Panc1 (cell line): ENCODE measurements at regions not wholly inside any gene's neighbourhood (a gene's known extent, or its start where the extent isn't known, plus 50 kb on each side); places are given as distances from the start of the nearest gene placed in this dataset.

Experiments
- ATAC-seq: fragments of 200-7000 bp; cut with Tn5 transposase; 2 replicates; pipeline ENCODE4 v1.9.1; 2020; ENCODE audit warnings: mild to moderate bottlenecking, moderate library complexity
- BruUV-seq: library from RNA; stranded (reverse); fragments of 400-500 nt; replicated peaks from 2 replicates; lab custom pipeline; 2021; lab: Mats Ljungman, UMichigan
- CTCF ChIA-PET: fragments of 300-600 bp; sonication (Branson Sonifier 250); formaldehyde crosslinking; loops from one replicate; lab custom pipeline; 2022; ENCODE audit warnings: antibody characterized with exemption; lab: Charles Lee
- POLR2A ChIA-PET: fragments of 300-600 bp; sonication (Branson Sonifier 250); formaldehyde crosslinking; loops from one replicate; lab custom pipeline; 2022; ENCODE audit warnings: antibody characterized with exemption; lab: Charles Lee
- DNase-seq: peaks from one replicate; pipeline ENCODE4 v3.0.0-alpha.2; 2010; ENCODE audit warnings: low read depth, low spot score
- H3K27ac ChIP-seq: 2 replicates; pipeline ENCODE4 v1.5.1; 2011; ENCODE audit warnings: mild to moderate bottlenecking, low read length, inconsistent platforms
- H3K27me3 ChIP-seq: fragments of 200-500 bp; sonication (Bioruptor generic); 2 replicates; pipeline ENCODE4 v1.6.0; 2014; ENCODE audit warnings: low read length, inconsistent platforms; ENCODE audit not compliant: control insufficient read depth, insufficient read depth
- H3K36me3 ChIP-seq: fragments of 200-500 bp; sonication (Bioruptor generic); 2 replicates; pipeline ENCODE4 v1.5.1; 2014; ENCODE audit warnings: inconsistent platforms, mild to moderate bottlenecking, low read length, moderate library complexity; ENCODE audit not compliant: control insufficient read depth, insufficient read depth
- H3K4me1 ChIP-seq: 2 replicates; pipeline ENCODE4 v1.5.1; 2011; ENCODE audit warnings: inconsistent platforms, mild to moderate bottlenecking, low read length, moderate library complexity; ENCODE audit not compliant: control insufficient read depth, insufficient read depth
- H3K4me3 ChIP-seq, 2 experiments: 2 replicates each; pipeline ENCODE4 v1.5.1; 2011 to 2012; ENCODE audit warnings: low read depth in 2 of 2, low read length in 2 of 2, mild to moderate bottlenecking in 2 of 2, inconsistent platforms in 1 of 2, moderate library complexity in 1 of 2
- H3K9me3 ChIP-seq: fragments of 200-500 bp; sonication (Bioruptor generic); 2 replicates; pipeline ENCODE4 v1.5.1; 2014; ENCODE audit warnings: low read depth, mild to moderate bottlenecking, inconsistent platforms, low read length, moderate library complexity; ENCODE audit not compliant: control insufficient read depth, insufficient read depth
- CTCF ChIP-seq: fragments of 450-650 bp; IDR thresholded peaks from 2 replicates; pipeline ENCODE4 v1.5.1; 2017; ENCODE audit warnings: mild to moderate bottlenecking
- POLR2AphosphoS5 ChIP-seq: IDR thresholded peaks from 2 replicates; pipeline ENCODE4 v1.6.1; 2012; ENCODE audit warnings: mild to moderate bottlenecking, low read depth, low read length, moderate library complexity
- REST ChIP-seq, 2 experiments: IDR thresholded peaks; 2 replicates each; pipeline ENCODE4 v1.6.1; 2011 to 2012; ENCODE audit warnings: low read depth in 2 of 2, control low read depth in 1 of 2, low read length in 1 of 2, mild to moderate bottlenecking in 1 of 2, moderate library complexity in 1 of 2; ENCODE audit not compliant: insufficient read depth in 1 of 2
- SIN3A ChIP-seq: IDR thresholded peaks from 2 replicates; pipeline ENCODE4 v1.6.1; 2012; ENCODE audit warnings: low read depth, mild to moderate bottlenecking, low read length, moderate library complexity, borderline replicate concordance; ENCODE audit not compliant: insufficient read depth
- TCF7L2 ChIP-seq: IDR thresholded peaks from 2 replicates; pipeline ENCODE4 v1.6.1; 2011; ENCODE audit warnings: mild to moderate bottlenecking, low read depth, low read length, inconsistent platforms
- in situ Hi-C: cut with HindIII; loops from 2 replicates; pipeline ENCODE4 v1.10.0; 2016; ENCODE audit warnings: low sequenced_read_pairs, low pct_unique_long_range_greater_than_20kb
- intact Hi-C: fragments of 100-400 bp; cut with micrococcal nuclease; formaldehyde crosslinking; loops from one replicate; pipeline ENCODE4 v1.10.0; 2022; ENCODE audit not compliant: unreplicated experiment

GRCh38 chr13:107821492-107821891 lies 393.8 kb downstream of the LIG4 start:
- Histone ChIP-seq H3K4me3 (no peak overlapping the region), H3K27ac (no peak overlapping the region), H3K9me3 (no peaks in the 10 kb centered on the region), H3K27me3 (no peaks in the 10 kb centered on the region), H3K36me3 (no peaks in the 10 kb centered on the region), H3K4me1 (no peaks in the 10 kb centered on the region)
- CTCF ChIA-PET, result no interaction called here
- TF ChIP-seq CTCF (no peak), POLR2AphosphoS5 (no peak), TCF7L2 (no peak), SIN3A (no peak), REST (IDR thresholded peaks at IDR 0.05; ENCODE audit: insufficient read depth in 1 of 2, low read depth in 2 of 2, low read length in 1 of 2) (no peak)
- BruUV-seq, result no TSS peak
- in situ Hi-C loops (no loop called here), intact Hi-C loops (no loop called here)
- no peak for ATAC-seq
- POLR2A ChIA-PET, result no interaction called here
- DNase-seq, result no peak

- Histone ChIP-seq H3K4me3 (no peak overlapping the region), H3K36me3 (no peaks in the 10 kb centered on the region), H3K4me1 (no peaks in the 10 kb centered on the region), H3K27ac (no peak overlapping the region), H3K9me3 (no peaks in the 10 kb centered on the region), H3K27me3 (no peaks in the 10 kb centered on the region)
- intact Hi-C loops (no loop called here), in situ Hi-C loops (no loop called here)
- ChIA-PET CTCF (no interaction called here), POLR2A (no interaction called here)
- no peak for DNase-seq
- TF ChIP-seq REST (IDR thresholded peaks at IDR 0.05; ENCODE audit: insufficient read depth in 1 of 2, low read depth in 2 of 2, low read length in 1 of 2), result no peak
- no peak for TF ChIP-seq CTCF
- no peak for TF ChIP-seq POLR2AphosphoS5
- TF ChIP-seq SIN3A, result no peak
- TF ChIP-seq TCF7L2, result no peak
- BruUV-seq, result no TSS peak
- ATAC-seq, result no peak
These were observed 396.3 kb downstream of the LIG4 start for GRCh38 chr13:107819071-107819470.
